ENCODE measurements at regions not wholly inside any gene's neighbourhood (a gene's known extent, or its start where the extent isn't known, plus 50 kb on each side); places are given as distances from the start of the nearest gene placed in this dataset.

- no peak for DNase-seq
These were observed 1595.0 kb upstream of the GOT2 start for GRCh38 chr16:60329108-60329507.

DNA sequence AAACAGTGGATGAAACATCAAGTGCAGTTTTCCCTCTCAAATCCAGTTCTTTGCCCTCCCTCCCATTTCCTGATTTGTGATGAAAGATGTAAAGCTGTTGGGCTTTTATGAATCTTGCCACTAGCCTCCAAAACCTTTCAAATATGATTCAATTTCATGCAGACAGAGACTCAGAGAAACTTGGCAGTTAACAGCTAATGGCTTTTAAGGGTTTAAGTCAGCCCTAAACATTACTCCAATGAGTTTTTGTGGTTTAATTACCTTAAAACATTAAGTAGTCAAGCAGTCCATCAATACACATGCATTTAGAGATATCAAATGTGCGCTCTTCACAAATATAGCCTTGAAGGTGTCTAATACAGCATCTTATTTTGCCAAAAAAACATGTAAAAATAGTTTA is 1594.0 kb upstream of the GOT2 start:
- no peak for DNase-seq

DNA sequence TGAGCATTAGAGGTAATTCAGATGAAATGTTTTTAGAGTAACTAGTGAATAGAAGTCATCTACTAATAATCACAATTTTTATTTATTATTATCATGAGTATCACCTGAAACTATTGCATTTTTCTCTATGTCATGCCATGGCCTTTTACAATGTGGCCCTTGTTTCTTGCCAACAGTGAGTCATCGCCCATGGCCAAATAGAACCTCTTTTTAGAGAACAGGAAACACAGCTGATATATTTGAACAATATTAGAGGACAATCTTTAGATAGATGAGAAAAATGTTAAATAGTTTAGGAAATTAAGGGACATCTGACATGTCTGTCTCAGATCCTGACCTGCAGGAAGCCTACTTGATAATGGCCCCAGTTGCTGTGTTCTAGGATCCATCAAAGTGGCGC is 1584.4 kb upstream of the GOT2 start:
- DNase-seq, result no peak

GRCh38 chr16:60310846-60311445 is 1576.8 kb upstream of the GOT2 start:
- no peak for DNase-seq

DNA sequence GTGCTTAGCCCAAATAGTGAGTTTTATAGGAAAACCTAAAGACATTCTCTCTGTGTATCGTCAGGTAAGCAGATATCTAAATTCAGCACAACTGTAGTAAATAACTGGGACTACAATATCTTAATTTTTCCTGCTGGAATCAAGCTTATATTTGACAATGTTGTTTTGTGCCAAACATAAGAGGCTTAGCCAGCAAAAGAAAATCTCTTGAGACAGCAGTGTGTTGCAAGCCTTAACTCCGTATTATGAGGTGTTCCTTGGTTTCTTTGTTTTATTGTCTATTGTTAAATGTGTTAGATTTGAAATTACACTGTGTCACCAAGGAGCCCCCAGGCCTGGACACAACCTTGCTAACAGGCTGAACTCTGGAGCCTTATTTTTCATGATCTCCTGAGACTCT is 1570.6 kb upstream of the GOT2 start:
- no peak for DNase-seq

GRCh38 chr16:60304066-60304465 is 1570.0 kb upstream of the GOT2 start:
- no peak for DNase-seq

GRCh38 chr16:60302676-60303075 is 1568.6 kb upstream of the GOT2 start:
- no peak for DNase-seq

- DNase-seq, result no peak
These were observed 1568.1 kb upstream of the GOT2 start for GRCh38 chr16:60302261-60302660.

DNA sequence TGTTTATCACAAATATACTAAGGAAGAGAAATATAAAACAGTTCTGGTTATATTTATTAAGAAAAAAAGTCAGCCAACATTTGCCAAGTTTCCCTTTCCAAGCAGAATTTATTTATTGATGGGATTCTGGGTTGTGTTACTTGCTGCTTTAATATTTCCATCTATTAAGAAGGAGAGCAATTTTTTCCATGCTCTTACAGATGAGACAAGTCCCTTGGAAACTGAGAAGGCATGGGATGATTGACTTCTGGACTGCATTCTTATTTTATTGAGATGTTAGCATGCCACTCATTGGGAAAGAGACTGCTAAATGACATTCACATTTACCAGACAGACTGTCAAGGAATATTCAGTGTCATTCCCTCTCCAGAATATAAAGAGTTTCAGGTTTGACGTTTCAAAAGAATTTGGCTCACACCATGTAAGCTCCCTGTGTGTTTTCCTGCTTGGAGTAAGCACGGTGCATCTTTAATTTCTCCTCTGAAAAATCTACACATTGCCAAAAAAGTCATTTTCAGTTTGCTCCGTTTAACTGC is 1565.2 kb upstream of the GOT2 start:
- no peak for DNase-seq

GRCh38 chr16:60295451-60295850 is 1561.3 kb upstream of the GOT2 start:
- DNase-seq, result no peak

DNA sequence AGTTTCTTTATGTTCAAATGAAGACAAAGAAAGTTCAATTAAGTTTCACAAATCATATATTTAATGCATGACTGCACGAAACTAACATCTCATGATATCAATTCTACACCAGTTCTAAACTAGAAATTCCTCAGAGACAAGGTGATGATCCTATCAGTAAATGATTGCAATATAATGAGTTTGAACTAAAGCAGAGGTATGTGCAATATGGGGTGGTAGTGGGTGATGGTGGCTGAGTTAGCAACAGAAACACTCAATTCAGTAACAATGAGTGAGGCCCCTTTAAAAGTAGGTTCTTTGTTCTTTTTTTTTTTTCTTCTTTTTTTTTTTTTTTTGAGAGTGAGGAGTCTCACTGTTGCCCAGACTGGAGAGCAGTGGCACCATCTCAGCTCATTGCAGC is 1551.7 kb upstream of the GOT2 start:
- no peak for DNase-seq

DNA sequence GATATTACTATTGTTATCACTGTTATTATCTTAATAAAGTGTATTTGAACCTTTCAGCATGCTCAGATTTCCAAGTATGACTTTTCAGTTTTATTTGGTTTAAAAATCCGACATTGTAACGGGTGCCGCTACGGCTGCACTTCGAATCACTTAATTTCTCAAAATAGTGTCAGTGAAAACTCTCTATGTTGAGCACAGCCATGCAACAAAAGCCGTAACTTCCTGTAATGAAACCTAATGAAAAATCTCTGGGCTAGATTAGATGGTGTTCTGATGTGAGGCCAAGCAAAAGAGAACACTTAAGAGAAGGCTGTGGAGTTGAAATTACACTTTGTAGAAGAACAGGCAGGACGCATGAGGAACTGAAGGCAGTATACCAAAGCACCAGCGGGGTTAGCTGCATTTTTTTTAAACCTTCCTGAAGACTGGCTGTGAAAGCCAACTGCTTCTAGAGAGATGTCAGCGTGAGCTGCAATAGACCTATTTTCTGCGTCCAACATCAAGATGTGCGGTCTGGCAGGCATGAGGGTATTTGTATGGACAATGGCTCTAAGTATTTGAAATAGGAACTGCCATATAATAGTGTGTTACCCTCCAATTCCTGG is 1545.0 kb upstream of the GOT2 start:
- no peak for DNase-seq

DNA sequence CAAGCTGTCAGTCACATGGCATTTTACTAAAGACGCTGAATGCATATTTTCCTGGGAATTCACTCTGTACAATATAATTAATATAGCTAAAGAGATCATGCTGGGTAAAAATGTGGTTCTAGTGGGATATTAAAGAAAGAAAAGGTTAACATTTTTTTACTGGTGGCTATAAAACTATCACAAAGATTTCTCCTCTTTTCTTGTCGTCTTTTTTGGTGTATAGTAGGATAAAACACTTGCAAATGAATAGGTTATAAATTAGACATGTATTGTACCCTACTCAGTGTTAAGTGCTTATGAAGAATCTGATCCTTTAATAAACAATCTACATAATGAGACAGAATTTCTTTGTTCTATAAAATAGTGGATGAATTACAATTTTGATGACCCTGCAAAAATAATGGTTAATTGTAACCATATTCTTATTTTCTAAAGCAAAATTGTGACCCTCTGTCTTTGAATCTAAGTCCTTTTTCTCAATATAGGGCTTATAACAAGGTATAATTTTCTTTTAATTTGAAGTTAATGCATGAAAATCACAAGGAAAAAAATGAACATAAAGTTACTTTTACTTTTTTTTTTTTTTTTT is 1540.4 kb upstream of the GOT2 start:
- DNase-seq, result no peak

GRCh38 chr16:60271781-60272180 is 1537.7 kb upstream of the GOT2 start:
- DNase-seq, result no peak

- no peak for DNase-seq
These were observed 1537.1 kb upstream of the GOT2 start for GRCh38 chr16:60271025-60271771.

DNA sequence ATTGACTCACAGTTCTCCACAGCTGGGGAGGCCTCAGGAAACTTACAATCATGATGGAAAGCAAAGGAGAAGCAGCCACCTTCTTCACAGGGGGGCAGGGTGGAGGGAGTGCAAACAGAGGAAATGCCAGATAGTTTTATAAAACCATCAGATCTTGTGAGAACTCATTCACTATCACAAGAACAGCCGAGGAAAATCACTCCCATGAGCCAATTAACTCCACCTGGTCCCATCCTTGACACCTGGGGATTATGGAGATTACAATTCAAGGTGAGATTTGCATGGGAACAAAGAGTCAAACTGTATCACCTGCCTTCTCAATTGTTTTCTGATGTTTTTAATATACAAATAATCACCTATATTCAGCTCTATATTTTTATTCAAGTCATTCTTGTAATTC is 1527.3 kb upstream of the GOT2 start:
- DNase-seq, result no peak

DNA sequence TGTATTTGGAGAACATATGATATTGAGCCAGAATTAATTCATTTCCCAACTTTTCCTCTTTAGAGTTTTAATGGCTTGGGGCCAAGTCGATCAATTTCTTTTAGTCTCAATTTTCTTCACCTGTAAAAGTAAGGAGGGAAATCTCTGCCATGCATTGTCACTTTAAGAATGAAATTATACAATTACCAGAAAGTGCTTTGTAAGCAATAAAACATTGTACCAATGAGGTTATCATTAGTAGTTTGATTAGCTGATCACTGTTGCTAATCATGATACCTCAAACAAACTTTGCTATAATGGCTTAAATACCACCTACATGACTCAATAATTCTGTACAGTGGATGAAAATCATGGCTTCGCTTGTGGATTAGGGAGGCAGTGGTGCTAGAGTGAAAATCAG is 1525.8 kb upstream of the GOT2 start:
- DNase-seq, result no peak

DNA sequence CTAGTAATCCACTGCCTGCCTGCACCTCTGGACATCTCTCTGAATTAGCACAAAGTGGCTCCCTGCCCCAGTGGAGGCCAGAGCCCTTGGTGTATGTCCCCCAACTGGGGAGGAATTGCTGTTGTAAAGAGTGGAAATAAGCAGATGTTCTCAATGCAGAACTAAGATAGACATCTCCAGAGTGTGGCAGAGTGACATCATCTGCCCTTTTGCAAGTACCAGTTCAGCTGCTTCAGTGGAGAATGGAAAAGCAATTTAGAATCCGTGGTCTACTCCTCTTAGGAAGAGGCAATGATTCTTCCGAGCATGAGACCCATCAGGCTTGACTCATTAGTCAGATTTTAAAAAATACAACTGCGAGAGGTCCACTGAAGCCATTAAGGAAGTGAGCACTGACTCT is 1512.0 kb upstream of the GOT2 start:
- DNase-seq, result no peak

- DNase-seq, result no peak
These were observed 1507.6 kb upstream of the GOT2 start for GRCh38 chr16:60241671-60242070.

DNA sequence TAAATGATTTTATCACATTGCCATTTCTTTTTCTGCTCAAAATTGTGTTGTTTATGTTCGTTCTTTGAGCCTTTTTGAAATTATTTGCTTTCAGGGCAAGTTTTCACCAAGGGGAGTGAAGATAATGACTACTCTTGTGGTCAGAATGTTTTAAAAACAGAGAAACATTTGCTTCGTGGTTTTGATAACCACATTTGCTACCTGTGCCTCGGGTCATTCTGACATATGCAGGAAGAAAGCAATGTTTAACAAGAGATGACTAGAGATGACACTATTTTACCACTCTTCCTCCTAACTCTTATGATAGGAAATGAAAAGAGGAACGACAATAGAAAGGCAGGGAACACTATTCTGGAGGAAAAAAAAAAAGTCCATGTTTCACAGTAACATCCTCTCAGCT is 1496.5 kb upstream of the GOT2 start:
- DNase-seq, result no peak

DNA sequence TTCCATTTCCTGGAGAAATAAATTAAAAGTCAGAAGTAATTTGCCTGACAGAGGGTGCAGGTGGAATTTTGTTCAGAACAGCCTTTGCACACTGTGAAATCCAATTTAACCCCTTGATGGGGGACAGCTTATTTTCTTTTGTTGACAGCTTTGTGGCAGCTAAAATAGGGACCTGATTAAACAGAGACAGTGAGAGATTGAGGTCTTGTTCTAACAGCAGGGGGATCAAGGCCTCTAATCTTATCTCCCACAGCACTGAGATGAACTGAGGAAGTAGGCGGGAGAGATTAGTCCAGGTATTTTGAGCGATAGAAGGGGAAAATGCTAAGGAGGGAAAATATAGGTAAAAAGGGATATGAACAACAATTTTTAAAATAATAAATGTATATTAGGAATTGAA is 1491.4 kb upstream of the GOT2 start:
- DNase-seq, result no peak

DNA sequence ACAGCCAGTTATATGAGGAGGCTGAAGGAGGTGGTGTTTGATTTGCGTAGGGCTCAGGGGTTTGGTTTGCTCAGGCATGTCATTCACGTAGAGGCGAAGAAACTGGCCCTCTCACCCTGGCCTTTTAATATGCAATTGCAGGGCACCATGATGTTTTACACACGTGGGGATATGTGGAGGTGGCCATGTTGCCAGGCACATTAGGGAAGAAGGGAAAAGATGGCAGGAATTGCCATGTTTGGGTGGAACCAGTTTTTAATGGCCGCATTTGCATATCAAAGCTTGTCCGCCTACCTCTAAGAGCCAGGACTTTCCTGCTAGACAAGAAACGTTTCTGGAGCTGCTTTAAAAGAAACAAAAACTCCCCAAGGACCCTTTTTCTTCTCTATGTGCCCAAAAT is 1483.7 kb upstream of the GOT2 start:
- DNase-seq, result no peak

DNA sequence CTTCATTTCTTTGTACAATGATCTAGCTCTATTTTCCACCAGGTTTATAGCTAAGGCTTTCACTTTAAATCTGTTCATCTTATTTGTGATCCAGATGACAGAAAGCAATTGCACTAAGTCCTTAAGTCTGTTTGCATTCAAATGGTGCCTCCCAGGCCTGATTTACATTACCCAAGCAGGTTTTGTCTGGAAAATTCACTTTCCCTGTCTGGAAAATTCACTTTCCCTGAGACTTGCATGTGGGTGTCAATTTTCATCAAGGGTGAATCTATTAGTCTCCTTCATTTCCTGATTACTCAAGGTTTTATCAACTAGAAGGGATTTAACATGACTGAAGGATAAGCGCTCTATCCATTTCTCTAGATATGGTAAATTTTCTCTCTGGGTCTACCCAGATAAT is 1480.2 kb upstream of the GOT2 start:
- DNase-seq, result no peak

- no peak for DNase-seq
These were observed 1472.4 kb upstream of the GOT2 start for GRCh38 chr16:60206516-60206915.

All from activated CD4-positive, alpha-beta T cell treated with anti-CD3 and anti-CD28 coated beads, Interleukin-2, Interleukin-6, amounts not matched to agents 100 ng/mL and 50 ng/mL, durations not matched to agents 16 hours and 8 hours (primary cell).